Loucy (cell line): ENCODE measurements at regions not wholly inside any gene's neighbourhood (a gene's known extent, or its start where the extent isn't known, plus 50 kb on each side); places are given as distances from the start of the nearest gene placed in this dataset.

Experiments
- CTCF ChIP-seq: fragments of 200-600 bp; sonication (generic); conservative IDR thresholded peaks from 2 replicates; pipeline ENCODE4 v1.5.1; 2014; ENCODE audit warnings: mild to moderate bottlenecking, antibody characterized with exemption, low read length
- EZH2phosphoT487 ChIP-seq: fragments of 200-600 bp; IDR thresholded peaks from 2 replicates; pipeline ENCODE4 v1.6.1; 2018; ENCODE audit warnings: antibody characterized with exemption, mild to moderate bottlenecking, moderate library complexity, borderline replicate concordance

GRCh38 chr15:38680775-38681174, 116.2 kb upstream of the RASGRP1 start:
- TF ChIP-seq CTCF = no peak
- no peak for TF ChIP-seq EZH2phosphoT487
